Esophagus muscularis mucosa (tissue), 4 donors: ENCODE measurements at regions not wholly inside any gene's neighbourhood (a gene's known extent, or its start where the extent isn't known, plus 50 kb on each side); places are given as distances from the start of the nearest gene placed in this dataset.

Experiments
- DNase-seq: peaks from one replicate; pipeline ENCODE4 v3.0.0-alpha.2; 2017; ENCODE audit errors: extremely low spot score
- H3K27ac ChIP-seq, 4 donors: fragments of 200-600 bp; sonication (generic); replicated peaks in 1 of 4; 1 replicate in 3 of 4; 2 replicates in 1 of 4; pipeline ENCODE4 v1.5.1; 2016 to 2019; ENCODE audit warnings: mild to moderate bottlenecking in 1 of 4
- H3K27me3 ChIP-seq, 4 donors: fragments of 200-600 bp; sonication (generic); one replicate each; pipeline versions ENCODE4 v1.5.1 to v1.6.0; 2016 to 2019
- H3K36me3 ChIP-seq, 4 donors: fragments of 200-600 bp; sonication (generic); one replicate each; pipeline ENCODE4 v1.5.1; 2016 to 2019
- H3K4me1 ChIP-seq, 4 donors: fragments of 200-600 bp; sonication (generic); one replicate each; pipeline ENCODE4 v1.5.1; 2016 to 2019
- H3K4me3 ChIP-seq, 4 donors: fragments of 200-600 bp; sonication (generic); 1 replicate in 2 of 4; 2 replicates in 2 of 4; pipeline ENCODE4 v1.5.1; 2016 to 2019; ENCODE audit warnings: mild to moderate bottlenecking in 4 of 4, moderate library complexity in 1 of 4
- H3K9me3 ChIP-seq, 4 donors: fragments of 200-600 bp; sonication (generic); 1 replicate in 3 of 4; 2 replicates in 1 of 4; pipeline ENCODE4 v1.5.1; 2016 to 2019
- CTCF ChIP-seq, 3 experiments: fragments of 200-600 bp in 2 of 3; fragments of 450-650 bp in 1 of 3; sonication (generic) in 2 of 3; IDR thresholded peaks; one replicate each; pipeline ENCODE4 v1.5.1; 2017 to 2019; ENCODE audit warnings: antibody characterized with exemption in 3 of 3, mild to moderate bottlenecking in 2 of 3, moderate library complexity in 1 of 3
- EP300 ChIP-seq: sonication (generic); formaldehyde crosslinking; IDR thresholded peaks from one replicate; pipeline ENCODE4 v1.6.1; 2017; ENCODE audit warnings: antibody characterized with exemption
- POLR2A ChIP-seq: fragments of 450-650 bp; IDR thresholded peaks from one replicate; pipeline ENCODE4 v1.6.1; 2017; ENCODE audit warnings: antibody characterized with exemption, moderate library complexity, mild to moderate bottlenecking, low read depth
- POLR2AphosphoS5 ChIP-seq, 2 donors: sonication (generic); formaldehyde crosslinking; IDR thresholded peaks; one replicate each; pipeline ENCODE4 v1.6.1; 2017; ENCODE audit warnings: antibody characterized with exemption in 2 of 2
- WGBS: methylation state at CpG from one replicate; pipeline ENCODE4 v1.1.5; 2018; 5-methylcytosine and 5-hydroxymethylcytosine counted together
- intact Hi-C: fragments of 100-400 bp; cut with DNase I; formaldehyde crosslinking; loops from one replicate; pipeline ENCODE4 v1.15.1; 2023

- TF ChIP-seq POLR2A: no peak
- TF ChIP-seq CTCF (IDR thresholded peaks at IDR 0.05): no peak
- no peak for TF ChIP-seq POLR2AphosphoS5 (IDR thresholded peaks at IDR 0.05)
- TF ChIP-seq EP300: no peak
- intact Hi-C loops: no loop called here
- no peak for DNase-seq
- no peaks in the 10 kb centered on the region for H3K36me3 ChIP-seq
- H3K4me3 ChIP-seq: no peak overlapping the region
- no peaks in the 10 kb centered on the region for H3K27me3 ChIP-seq
- no peaks in the 10 kb centered on the region for H3K9me3 ChIP-seq
- H3K4me1 ChIP-seq: peaks cover 0 to 10% (median 2%) of the 10 kb centered on the region in 4 donors
- 91% methylated on average over 5 of the region's 5 CpGs for WGBS
- no peak overlapping the region for H3K27ac ChIP-seq
Observed at GRCh38 chr10:52956861-52957260, 184.3 kb upstream of the MBL2 start.

- WGBS: 86% methylated on average over 3 of the region's 3 CpGs
- no peaks in the 10 kb centered on the region for H3K27me3 ChIP-seq
- H3K4me1 ChIP-seq: peaks cover 0 to 7% (median 2%) of the 10 kb centered on the region in 4 donors
- intact Hi-C loops: no loop called here
- TF ChIP-seq EP300 (no peak), POLR2A (no peak), POLR2AphosphoS5 (IDR thresholded peaks at IDR 0.05) (no peak), CTCF (IDR thresholded peaks at IDR 0.05) (no peak)
- no peak for DNase-seq
- H3K9me3 ChIP-seq: no peaks in the 10 kb centered on the region
- H3K27ac ChIP-seq: no peak overlapping the region
- no peak overlapping the region for H3K4me3 ChIP-seq
- no peaks in the 10 kb centered on the region for H3K36me3 ChIP-seq
Observed at GRCh38 chr10:52956461-52956860, 183.9 kb upstream of the MBL2 start.

GRCh38 chr10:52955337-52955736, 182.8 kb upstream of the MBL2 start:
- intact Hi-C loops: no loop called here
- Histone ChIP-seq H3K27me3 (no peaks in the 10 kb centered on the region), H3K36me3 (no peaks in the 10 kb centered on the region), H3K4me3 (no peak overlapping the region), H3K9me3 (no peaks in the 10 kb centered on the region), H3K27ac (no peak overlapping the region), H3K4me1 (peaks cover 0 to 7% (median 2%) of the 10 kb centered on the region in 4 donors)
- no peak for DNase-seq
- TF ChIP-seq CTCF (IDR thresholded peaks at IDR 0.05) (no peak), EP300 (no peak), POLR2AphosphoS5 (IDR thresholded peaks at IDR 0.05) (no peak), POLR2A (no peak)
- 98% methylated on average over 21 of the region's 21 CpGs for WGBS

GRCh38 chr10:52954407-52954806, 181.8 kb upstream of the MBL2 start:
- TF ChIP-seq POLR2AphosphoS5 (IDR thresholded peaks at IDR 0.05) (no peak), CTCF (IDR thresholded peaks at IDR 0.05) (no peak), EP300 (no peak), POLR2A (no peak)
- no peaks in the 10 kb centered on the region for H3K36me3 ChIP-seq
- 88% methylated on average over 5 of the region's 5 CpGs for WGBS
- DNase-seq: no peak
- H3K27ac ChIP-seq: no peak overlapping the region
- no peaks in the 10 kb centered on the region for H3K9me3 ChIP-seq
- peaks cover 0 to 7% (median 2%) of the 10 kb centered on the region in 4 donors for H3K4me1 ChIP-seq
- no peak overlapping the region for H3K4me3 ChIP-seq
- no peaks in the 10 kb centered on the region for H3K27me3 ChIP-seq
- intact Hi-C loops: no loop called here

- no peaks in the 10 kb centered on the region for H3K27me3 ChIP-seq
- intact Hi-C loops: no loop called here
- WGBS: 62% methylated on average over 9 of the region's 9 CpGs
- H3K9me3 ChIP-seq: no peaks in the 10 kb centered on the region
- no peak overlapping the region for H3K4me3 ChIP-seq
- H3K27ac ChIP-seq: no peak overlapping the region
- peaks cover 0 to 7% (median 2%) of the 10 kb centered on the region in 4 donors for H3K4me1 ChIP-seq
- no peak for TF ChIP-seq POLR2A
- TF ChIP-seq EP300: no peak
- no peak for TF ChIP-seq POLR2AphosphoS5 (IDR thresholded peaks at IDR 0.05)
- TF ChIP-seq CTCF (IDR thresholded peaks at IDR 0.05): no peak
- no peak for DNase-seq
- no peaks in the 10 kb centered on the region for H3K36me3 ChIP-seq
Observed at GRCh38 chr10:52952391-52953055, 179.9 kb upstream of the MBL2 start.
